LoVo (cell line): ENCODE measurements at regions not wholly inside any gene's neighbourhood (a gene's known extent, or its start where the extent isn't known, plus 50 kb on each side); places are given as distances from the start of the nearest gene placed in this dataset.
"Not testable (repeated sequence)": the region's sequence is repeated elsewhere in the genome, so short reads cannot be mapped to it uniquely, and the experiment has no call there.

Experiments used
- DNase-seq: peaks from one replicate; pipeline ENCODE4 v3.0.0-alpha.2; 2016; ENCODE audit warnings: low spot score

DNA sequence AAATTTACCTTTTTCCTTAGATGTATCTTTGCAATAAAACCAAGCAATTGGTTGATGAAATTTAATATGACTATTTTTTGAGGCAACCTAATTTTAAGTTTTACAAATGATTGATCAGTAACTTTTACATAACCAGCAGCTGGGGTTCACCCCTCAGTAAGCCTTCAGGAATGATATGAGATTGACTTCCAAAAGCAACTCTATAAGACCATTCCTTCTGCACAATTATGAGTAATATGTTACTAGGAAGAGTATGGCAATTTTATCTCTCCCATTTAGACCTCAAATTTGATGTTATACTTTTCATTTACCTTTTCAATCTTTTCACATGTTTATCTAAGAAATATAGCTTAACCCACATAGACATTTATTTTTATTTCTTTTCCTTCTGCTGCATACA lies 1546.3 kb downstream of the HACE1 start:
- DNase-seq, result no peak

DNA sequence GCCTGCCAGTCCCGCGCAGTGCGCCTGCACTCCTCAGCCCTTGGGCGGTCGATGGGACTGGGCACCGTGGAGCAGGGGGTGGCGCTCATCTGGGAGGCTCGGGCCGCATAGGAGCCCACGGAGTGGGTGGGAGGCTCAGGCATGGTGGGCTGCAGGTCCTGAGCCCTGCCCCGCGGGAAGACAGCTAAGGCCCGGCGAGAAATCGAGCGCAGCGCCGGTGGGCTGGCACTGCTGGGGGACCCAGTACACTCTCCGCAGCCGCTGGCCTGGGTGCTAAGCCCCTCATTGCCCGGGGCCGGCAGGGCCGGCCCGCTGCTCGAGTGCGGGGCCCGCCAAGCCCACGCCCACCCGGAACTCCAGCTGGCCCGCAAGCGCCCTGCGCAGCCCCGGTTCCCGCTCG lies 1565.3 kb downstream of the HACE1 start:
- not testable (repeated sequence) for DNase-seq

DNA sequence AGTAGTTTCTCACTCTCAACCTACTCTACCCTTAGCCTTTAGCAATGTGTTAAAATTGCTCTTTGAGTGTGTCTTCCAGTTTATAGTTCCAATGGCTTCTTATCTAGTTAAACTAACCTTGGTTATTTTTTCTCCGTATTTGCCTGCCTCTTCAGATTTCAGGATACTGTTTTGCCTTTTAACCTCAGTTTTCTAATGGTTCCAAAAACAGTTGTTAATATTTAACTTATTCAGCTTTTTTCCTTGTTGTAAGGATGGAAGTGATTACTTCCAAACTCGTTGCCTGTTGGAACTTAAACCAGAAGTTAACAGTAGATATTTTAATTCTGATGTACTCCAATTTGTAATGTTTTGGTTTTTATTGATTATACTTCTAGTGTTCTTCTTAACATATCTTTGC lies 1574.9 kb downstream of the HACE1 start:
- no peak for DNase-seq

DNA sequence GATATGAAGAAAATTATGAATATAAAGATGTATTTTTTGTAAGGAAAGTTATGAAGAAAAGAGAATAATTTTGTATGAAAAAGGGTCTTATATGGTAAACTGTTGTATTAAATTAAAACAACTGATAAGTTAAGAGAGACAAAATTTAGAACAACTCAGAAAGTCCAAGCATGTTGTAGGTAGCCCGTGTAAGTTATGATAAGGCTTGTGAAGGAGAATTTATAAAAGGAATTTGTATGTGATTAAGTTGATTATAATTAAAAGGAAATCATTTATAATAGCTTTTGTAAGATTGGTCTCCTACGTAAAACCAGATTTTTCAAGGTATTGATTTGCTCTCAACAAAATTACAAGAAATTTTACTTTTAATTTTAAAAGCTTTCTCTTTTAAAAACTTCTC lies 1579.3 kb downstream of the HACE1 start:
- DNase-seq, result no peak

DNA sequence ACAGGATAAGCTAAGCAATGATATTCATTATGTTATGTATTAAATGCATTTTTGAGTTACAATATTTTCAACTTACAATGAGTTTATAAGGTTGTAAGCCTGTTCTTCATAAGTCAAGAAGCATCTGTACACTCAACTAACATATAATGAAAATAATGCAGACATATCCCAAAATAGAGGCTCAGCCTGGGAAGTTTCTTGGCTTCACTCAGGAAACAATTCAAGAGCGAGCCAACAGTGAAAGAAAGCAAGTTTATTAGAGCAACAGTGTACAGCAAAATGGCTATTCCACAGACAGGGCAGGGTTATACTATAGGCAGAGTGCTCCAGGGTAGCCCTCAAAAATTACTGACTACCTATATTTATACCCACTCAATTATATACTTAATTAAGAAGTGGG lies 1581.8 kb downstream of the HACE1 start:
- no peak for DNase-seq

DNA sequence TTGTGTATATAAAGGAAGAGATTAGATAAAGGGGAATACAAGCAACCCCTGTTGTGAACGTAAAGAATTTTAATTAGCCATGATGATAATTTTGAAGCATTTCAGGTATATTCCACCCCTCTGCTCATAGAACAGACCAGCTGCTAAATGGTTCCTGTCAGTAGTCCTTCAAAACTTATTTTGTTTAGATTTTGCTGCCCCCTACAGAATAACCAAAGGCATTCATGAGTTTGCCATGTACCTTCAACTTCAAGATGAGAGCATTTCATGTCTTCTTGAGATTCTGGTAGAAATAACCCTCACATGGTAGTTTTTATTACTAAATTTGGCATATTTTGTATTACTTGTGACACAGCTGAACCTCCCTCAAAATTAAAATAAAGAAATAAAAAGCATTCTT lies 1586.7 kb downstream of the HACE1 start:
- peak; percentile 15 for DNase-seq

DNA sequence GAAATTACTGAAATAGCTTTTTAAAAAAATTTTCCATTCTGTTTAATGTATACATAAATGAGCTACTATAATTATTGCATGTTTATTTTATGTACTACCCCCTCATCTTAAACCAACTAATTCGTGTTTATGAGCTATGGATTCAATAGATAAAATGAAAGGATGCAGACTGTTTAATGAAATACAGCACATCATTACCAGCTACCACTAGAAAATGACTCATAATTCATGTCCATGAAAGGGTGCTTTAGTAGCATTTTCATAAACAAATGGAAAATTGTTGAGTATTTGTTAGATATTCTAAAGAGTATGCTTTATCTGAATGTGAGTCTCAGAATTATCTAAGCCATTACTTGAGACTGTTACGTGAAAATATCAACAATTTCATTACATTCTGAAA lies 1590.1 kb downstream of the HACE1 start:
- DNase-seq, result no peak

DNA sequence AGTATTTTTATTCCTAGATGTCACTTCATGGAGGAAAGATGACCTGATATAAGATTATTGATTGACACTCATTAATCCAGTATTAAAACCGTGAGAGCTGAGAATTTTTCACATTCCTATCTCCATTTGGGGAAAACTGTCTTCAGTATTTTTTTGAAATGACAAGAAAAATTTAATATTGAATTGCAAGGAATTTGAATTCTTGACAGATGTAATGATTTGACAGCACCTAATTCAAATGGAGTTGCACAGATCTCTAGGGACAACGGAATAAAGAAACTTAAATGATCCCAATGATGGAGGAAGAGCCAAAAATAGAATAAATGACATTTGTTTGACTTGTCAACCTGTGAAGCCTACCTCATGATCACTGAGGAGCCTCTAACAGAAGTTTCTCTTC lies 1591.4 kb downstream of the HACE1 start:
- no peak for DNase-seq

DNA sequence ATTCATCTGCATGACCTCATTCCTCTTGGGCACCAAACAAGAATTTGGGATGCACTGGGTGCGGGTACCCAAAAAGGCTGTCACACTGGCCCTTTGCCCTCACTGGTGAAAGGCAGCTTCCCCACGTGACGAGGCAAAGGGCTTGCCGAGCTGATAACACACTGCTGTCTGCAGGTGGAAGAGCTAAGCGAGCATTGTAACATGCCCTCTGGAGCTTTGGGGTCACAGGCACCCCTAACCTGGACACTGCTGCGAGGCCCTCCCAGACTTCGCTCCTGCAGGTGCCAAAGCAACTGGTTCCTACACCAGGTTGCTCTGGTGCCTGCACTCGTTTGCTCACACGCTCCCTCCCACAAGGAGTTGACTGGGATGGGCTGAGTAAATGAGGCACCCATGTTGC lies 1595.7 kb downstream of the HACE1 start:
- no peak for DNase-seq

DNA sequence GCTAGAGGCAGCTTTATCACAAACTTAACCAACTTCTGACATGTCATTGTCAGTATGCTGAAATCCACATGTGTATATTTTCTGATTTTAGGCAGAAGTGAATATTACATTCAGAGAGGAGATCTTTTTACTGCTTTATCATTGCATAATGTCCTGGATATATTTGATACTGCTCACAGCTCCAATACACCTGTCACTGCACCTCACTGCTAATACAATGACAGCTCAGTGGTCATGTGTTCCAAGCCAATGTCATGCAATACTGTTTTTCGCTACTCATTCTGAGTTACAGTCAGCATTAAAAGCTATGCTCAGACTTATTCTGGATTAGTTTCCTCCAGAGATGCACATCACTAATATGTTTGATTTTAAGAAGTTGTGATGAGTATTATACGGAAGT lies 1604.6 kb downstream of the HACE1 start:
- DNase-seq, result no peak

DNA sequence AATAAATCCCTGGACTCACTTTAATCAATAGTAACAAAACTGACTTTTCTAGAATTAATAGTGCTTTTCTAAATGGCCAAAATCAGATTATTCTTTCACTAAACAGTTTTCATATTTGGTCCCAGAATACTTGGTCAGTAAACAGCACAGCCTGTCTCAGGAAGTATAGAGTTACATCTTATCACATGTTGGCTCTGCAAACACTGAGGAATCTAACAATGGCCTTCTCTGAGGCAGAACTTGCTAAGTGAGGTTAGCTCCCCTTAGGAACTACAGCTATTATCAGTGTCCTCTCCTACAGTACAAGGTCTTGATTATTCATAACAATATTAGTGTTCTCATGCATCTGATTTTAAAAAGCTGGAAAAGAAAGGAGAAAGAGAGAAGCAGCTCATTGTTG lies 1622.8 kb downstream of the HACE1 start:
- DNase-seq, result no peak

DNA sequence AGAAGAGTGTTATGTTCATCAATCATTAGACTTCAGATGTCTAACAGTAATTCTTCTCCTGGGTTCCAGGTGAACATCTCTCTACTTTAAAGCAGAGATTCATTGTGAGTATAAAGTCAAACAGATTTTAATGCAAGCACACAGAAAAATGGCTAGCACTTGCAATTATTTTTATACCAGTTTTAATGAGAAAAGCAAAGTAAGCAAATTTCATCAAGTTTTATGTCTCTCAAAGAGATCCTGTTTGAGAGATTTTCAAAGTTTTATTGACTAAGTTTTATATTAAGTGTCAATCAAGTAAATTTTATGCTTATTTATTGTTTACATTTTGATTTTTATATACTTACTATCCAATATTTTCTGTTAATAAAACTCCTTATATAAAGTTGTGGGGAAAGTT lies 1628.5 kb downstream of the HACE1 start:
- DNase-seq, result no peak

DNA sequence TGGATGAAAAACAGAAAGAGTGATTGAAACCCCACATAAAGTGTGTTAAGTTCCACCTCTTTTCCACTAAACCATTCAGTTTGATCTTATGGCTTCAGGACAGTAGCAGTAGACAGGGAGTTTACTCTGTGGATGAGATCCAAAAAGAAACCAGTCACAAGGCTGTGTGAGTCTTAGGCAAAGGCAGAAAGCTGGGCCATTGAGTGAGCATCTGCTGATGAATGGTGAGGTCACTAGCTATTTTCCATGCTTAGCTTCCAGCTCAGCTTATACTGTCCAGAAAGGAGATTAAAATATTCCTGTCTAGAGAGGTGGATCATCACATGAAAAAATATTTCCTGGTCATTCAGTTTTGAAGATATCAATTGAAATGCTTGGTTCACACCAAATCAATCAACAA lies 1643.9 kb downstream of the HACE1 start:
- DNase-seq, result no peak

DNA sequence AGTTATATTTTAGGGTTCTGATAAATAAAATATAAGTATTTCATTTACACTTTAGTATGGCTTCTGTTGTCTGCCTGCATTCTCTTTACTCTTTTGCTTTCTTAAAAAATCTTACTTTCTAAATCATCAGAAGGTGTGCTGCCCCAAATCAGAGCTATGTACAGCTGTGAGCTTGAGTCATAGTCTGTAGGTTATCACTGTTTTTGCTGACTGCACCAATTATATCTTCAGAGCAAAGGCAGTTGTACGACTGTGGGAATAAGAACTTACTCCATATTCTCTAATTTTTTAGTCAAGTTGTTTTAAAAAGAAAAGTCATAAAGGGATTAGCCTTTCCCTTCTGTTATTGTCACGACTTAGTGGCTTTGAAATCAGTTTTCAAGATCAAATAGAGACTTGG lies 1649.0 kb downstream of the HACE1 start:
- DNase-seq, result no peak

DNA sequence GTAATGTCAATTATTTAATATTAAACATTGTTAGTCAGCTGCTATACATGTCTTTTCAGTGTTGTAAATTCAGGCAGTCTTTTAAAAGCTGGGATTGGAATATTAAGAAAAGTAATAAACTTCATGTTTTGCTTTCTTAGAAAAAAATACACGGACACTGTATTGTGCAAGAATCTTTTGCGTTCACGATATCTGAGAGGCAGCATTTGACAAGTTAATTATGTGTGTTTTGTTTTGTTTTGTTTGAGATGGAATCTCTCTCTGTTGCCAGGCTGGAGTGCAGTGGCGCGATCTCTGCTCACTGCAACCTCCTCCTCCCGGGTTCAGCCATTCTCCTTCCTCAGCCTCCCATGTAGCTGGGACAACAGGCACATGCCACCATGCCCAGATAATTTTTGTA lies 1661.3 kb downstream of the HACE1 start:
- no peak for DNase-seq

DNA sequence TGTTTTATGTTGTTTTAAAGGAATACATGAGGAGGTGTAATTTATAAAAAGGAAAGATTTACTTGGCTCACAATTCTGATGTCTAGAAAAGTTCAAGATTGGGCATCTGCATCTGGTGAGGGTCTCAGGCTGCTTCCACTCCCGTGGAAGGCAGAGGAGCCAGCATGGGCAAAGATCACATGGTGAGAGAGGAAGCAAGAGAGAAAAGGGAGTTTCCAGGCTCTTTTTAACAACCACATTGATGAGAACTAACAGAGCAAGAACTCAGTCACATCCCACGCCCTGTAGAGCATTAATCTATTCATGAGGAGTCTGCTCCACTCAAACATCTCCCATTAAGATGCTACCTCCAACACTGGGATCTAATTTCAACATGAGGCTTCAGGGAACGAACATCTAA lies 1666.3 kb downstream of the HACE1 start:
- DNase-seq, result no peak

DNA sequence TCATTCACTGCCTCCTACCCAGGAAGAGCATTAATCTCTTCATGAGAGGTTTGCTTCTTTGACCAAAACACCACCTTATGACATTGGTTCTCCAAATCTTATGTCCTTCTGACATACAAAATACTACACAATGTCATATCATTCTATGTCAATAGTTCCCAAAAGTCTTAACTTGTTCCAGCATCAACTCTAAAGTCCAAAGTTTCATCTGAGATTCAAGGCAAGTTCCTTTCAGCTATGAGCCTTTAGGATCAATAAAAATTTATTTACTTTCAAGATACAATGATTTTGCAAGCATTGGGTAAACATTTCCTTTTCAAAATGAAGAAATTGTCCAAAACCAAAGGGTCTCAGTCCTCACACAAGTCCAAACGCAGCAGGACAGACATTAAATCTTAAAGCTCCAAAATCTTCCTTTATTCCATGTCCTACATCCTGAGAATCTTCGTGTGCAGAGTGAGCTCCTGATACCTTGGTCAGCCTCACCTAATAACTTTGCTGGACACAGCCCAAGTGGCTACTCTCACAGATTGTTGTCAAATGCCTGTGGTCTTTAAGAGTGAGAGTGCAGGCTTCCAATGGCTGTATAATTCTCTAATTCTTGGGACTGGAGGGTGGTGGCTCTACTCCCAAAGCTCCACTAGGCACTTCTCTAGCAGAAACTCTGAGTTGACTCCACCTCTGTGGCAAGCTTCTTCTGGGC lies 1668.2 kb downstream of the HACE1 start:
- no peak for DNase-seq

DNA sequence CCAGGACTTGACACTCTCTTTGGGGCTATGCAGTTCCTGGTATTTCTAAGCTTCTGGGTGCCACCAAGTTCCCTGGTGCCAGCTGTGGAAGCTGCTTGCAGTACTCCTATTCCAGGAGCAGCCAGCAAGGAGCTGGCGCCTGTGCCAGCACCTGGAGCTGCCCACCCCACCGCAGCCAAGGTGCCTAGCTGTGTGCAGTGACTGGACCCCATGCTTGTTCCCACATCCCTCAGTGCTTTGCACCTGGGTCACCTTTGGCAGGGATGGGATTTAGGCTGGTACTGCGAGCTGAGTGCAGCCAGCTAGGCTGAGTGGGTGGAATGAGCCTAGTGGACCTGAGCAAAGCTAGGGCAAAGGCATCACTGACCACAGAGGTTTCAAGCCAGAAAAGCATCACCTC lies 1674.9 kb downstream of the HACE1 start:
- no peak for DNase-seq

DNA sequence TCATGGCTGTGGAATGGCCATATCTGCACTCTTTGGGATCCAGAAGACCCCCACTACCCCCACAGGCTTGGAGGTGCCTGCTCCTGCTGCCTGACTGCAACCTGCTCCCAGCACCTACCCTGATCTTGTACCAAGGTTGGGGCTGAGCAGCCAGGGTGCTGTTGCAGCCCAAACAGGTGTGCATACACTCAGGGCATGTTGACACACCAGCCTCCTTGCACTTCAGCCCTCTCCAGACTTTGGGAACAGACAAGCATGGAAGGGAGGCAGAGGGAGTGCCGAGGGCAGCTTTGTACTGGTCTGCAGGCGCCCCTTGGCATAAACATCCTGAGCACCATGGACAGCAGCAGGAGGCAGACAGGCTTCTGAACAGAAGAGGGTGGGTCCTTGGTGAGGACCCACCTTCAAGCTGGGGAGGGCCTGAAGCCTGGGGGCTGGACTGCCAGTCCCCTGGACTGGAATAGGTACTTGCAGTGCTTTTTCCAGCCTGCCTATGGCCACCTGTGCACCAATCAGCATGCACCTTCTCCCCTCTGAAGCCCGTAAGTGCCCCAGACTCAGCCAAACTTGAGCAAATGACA lies 1675.8 kb downstream of the HACE1 start:
- no peak for DNase-seq

DNA sequence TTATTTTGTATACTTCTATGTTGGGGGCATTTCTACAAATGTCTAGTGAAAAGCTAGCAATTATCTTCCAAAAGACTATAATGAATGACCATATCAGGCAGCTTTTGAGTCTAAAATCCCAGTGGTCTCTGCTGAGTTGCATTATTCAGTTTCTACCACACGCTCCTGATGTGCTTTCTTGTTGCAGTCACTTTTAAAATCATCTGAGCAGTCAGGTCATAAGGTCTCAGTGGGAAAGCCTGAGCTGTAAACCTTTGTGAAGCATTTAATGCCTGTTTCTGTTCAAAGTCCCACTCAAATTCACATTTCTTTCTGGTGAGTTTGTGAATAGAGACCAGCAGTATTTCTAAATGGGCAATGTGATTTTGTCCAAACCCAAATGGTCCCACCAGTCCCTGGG lies 1681.5 kb downstream of the HACE1 start:
- no peak for DNase-seq

DNA sequence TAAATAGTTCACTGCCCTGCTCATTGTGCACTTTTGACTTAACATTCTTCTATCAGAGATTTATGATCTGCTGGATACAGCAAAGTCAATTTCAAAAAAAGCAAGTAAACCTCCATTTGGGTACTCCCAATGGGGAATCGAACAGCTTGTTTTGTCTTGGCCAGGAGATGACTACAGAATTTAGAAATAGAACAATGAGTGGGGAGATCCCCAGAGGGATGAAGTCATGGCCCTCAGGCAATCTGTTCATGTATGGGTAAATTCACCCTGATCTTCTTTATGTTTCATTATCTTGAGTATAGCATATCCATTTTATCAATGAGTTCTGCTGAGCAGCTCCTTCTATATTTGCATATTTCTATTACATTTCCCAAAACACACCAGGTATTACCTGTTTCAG lies 1681.9 kb downstream of the HACE1 start:
- no peak for DNase-seq

DNA sequence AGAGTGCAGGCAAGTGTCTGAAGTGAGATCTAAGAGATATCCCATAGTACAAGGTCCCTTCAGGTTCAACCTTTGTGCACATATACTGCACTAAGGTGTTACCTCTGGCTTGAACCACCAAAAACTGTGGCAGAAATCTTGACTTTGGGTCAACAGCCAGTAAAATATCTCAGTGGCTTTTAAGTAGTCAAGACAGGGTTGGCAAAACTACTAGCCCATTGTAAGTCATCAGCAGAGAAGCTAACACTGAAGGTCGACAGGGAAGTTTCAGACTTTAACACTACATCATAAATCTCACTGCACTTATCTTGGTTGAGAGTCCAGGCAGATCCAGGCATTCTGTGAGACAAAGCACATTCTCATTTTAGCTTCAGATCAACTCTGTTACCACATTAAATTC lies 1684.7 kb downstream of the HACE1 start:
- no peak for DNase-seq

DNA sequence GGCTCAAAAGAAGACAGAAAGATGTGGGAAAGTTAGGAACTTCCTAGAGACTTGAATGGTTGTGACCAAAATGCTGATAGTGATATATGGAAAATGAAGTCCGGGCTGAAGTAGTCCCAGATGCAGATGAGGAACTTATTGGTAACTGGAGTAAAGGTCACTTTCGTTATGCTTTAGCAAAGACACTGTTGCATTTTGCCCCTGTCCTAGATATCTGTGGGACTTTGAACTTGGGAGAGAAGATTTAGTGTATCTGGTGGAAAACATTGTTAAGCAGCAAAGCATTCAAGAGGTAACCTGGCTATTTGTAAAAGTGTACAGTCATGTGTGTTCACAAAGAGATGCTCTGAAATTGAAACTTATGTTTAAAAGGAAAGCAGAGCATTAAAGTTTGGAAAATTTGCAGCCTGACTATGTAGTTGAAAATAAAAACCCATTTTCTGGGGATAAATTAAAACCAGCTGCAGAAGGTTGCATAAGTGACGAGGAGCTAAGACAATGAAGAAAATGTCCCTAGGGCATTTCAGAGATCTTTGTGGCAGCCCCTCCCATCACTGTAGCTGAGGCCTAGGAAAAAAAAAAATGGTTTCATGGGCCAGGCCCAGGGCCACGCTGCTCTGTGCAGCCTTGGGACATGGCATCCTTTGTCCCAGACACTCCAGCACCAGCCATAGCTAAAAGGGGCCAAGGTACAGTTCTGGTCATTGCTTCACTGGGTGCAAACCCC lies 1692.2 kb downstream of the HACE1 start:
- DNase-seq, result no peak
